ENCODE measurements at regions not wholly inside any gene's neighbourhood (a gene's known extent, or its start where the extent isn't known, plus 50 kb on each side); places are given as distances from the start of the nearest gene placed in this dataset.

- DNase-seq: no peak
Measured at GRCh38 chr2:164288235-164288634, 333.0 kb downstream of the GRB14 start.

GRCh38 chr2:164287056-164287455 is 334.2 kb downstream of the GRB14 start:
- no peak for DNase-seq

- DNase-seq: no peak
Measured at GRCh38 chr2:164285576-164285975, 335.7 kb downstream of the GRB14 start.

GRCh38 chr2:164281896-164282295 is 339.4 kb downstream of the GRB14 start:
- DNase-seq: no peak

GRCh38 chr2:164275659-164276058 is 345.6 kb downstream of the GRB14 start:
- no peak for DNase-seq

GRCh38 chr2:164260506-164260905 is 360.8 kb downstream of the GRB14 start:
- DNase-seq: no peak

- DNase-seq: no peak
Measured at GRCh38 chr2:164257742-164258141, 363.5 kb downstream of the GRB14 start.

- DNase-seq: no peak
Measured at GRCh38 chr2:164252568-164253287, 368.6 kb downstream of the GRB14 start.

GRCh38 chr2:164243315-164243714 is 378.0 kb downstream of the GRB14 start:
- no peak for DNase-seq

- DNase-seq: no peak
Measured at GRCh38 chr2:164242409-164242808, 378.9 kb downstream of the GRB14 start.

GRCh38 chr2:164234074-164234473 is 387.2 kb downstream of the GRB14 start:
- DNase-seq: no peak

GRCh38 chr2:164224007-164224406 is 397.3 kb downstream of the GRB14 start:
- DNase-seq: no peak

- no peak for DNase-seq
Measured at GRCh38 chr2:164221473-164221872, 399.8 kb downstream of the GRB14 start.

- DNase-seq: no peak
Measured at GRCh38 chr2:164220265-164220664, 401.0 kb downstream of the GRB14 start.

GRCh38 chr2:164213916-164214315 is 407.4 kb downstream of the GRB14 start:
- DNase-seq: no peak

GRCh38 chr2:164205347-164205746 is 415.9 kb downstream of the GRB14 start:
- no peak for DNase-seq

- DNase-seq: no peak
Measured at GRCh38 chr2:164203131-164203530, 418.2 kb downstream of the GRB14 start.

- no peak for DNase-seq
Measured at GRCh38 chr2:164198256-164198655, 423.0 kb downstream of the GRB14 start.

GRCh38 chr2:164190700-164191099 is 430.6 kb downstream of the GRB14 start:
- no peak for DNase-seq

GRCh38 chr2:164189851-164190250 is 431.4 kb downstream of the GRB14 start:
- no peak for DNase-seq

GRCh38 chr2:164187121-164187520 is 434.2 kb downstream of the GRB14 start:
- DNase-seq: no peak

- DNase-seq: peak; percentile 80
Measured at GRCh38 chr2:164186591-164186990, 434.7 kb downstream of the GRB14 start.

GRCh38 chr2:164182116-164182627 is 439.1 kb downstream of the GRB14 start:
- no peak for DNase-seq

GRCh38 chr2:164178835-164179465 is 442.3 kb downstream of the GRB14 start:
- no peak for DNase-seq

- DNase-seq: no peak
Measured at GRCh38 chr2:164164602-164165001, 428.8 kb upstream of the FIGN start.

Measured in DMS153 (cell line).